NCI-H82 treated with DMSO at 0.1 percent for 48 hours (cell line): ENCODE measurements at regions not wholly inside any gene's neighbourhood (a gene's known extent, or its start where the extent isn't known, plus 50 kb on each side); places are given as distances from the start of the nearest gene placed in this dataset.

Source experiments
- DNase-seq: peaks from one replicate; lab custom pipeline; 2025; ENCODE audit not compliant: unreplicated experiment; lab: John Stamatoyannopoulos, UW

DNA sequence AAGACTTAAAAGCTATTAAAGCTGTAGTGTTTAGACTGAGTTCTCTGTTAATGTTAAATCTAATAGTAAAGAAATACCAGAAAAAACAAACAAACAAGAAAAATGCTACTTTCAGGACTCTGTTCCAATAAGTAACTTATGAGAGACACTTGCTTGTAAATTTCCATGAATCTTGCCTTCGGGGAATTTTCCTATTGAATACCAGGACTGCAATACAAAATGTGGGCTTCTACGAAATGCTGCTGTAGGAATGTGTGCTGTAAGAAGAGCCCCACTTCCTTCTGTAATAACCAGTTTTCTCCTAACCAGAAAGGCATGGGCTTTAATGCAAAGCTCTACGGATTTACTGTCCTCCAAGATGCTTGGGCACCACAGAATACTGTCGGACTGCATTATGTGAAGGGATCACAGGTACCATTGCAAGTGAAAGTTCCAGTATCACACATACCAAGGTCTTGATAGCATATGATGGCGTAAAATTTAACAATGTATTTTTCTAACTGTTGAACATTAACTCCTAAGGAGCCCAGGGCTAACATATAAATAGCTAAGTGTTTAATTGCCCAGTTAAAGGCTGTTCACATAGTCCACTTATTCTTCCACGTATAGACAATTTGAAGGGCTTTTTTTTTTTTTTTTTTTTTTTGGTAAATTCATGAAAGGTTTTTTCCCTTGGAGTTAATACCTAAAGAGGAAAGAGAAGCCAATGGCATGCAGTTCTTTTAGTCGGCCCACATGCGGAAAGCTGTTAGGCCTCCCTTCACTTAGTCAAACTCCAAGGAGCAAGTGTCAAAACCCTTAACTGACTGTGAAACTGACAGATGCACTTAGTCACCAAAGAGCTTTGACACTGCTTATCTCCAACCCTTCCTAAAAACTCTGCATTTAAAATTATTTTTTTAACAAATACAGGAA lies 564.0 kb upstream of the POU3F3 start:
- DNase-seq = no peak

DNA sequence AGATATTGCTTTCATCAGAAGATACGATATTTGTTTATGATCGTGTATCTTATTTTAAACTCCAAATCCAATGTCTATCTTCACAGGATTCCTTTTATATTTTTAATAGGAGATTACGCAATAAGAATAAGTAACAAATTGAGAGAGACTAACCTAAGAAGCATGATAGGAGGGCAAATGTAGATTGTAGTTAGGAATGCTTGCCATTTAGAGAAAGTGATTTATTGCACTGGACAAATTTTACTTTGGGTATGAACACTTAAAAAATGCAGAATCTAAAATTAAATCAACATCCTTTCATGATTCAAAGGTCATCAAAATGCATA lies 563.4 kb upstream of the POU3F3 start:
- no peak for DNase-seq

DNA sequence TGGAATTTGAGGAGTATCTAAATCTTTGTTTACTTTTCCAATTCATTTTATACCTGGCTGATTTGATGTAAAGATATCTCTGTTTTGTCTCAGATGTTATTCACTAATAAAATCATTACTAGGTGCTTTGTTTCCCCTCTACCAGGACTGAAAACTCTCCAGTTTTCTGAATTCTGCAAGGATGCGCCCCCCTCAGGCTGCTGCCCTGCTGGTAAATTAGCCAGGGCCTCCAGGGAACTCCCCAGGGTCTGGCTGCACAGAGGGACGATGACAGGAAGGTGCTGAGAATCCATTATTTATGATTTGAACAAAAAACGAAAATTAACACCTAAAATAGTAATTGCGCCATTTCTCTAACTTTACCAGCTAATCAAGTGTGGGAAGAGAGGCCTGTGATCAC lies 541.2 kb upstream of the POU3F3 start:
- DNase-seq = no peak

DNA sequence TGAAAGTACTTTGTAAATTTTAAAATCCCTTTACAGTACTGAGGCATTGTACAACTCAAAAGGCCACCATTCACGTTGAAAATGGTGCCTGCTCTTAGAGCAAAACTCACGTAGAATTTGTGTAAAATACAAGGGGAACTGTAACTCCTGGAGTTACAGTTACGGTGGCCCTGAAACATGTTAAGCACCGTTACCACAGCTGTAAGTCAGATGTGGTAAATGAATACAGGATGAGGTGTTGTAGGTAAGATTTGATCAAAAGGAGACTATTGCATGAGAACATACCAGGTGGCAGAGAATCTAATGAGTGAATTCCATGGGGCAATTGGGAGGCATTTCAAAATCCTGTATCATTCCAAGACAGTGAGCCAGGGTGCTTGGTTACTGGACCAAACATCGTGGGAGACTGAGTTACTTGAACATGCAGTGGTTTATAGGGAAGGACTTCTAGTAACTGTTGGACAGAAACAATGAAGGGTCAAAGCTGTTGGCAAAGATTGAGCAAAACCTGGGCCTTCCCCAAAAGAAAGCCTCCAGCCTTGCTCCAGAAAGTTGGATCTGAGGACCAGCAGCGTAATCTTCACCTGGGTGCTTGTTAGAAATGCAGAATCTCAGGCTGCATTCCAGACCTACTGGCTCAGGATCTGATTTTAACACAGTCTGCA lies 535.8 kb upstream of the POU3F3 start:
- DNase-seq = no peak

GRCh38 chr2:104321116-104321795 lies 532.7 kb upstream of the POU3F3 start:
- no peak for DNase-seq

DNA sequence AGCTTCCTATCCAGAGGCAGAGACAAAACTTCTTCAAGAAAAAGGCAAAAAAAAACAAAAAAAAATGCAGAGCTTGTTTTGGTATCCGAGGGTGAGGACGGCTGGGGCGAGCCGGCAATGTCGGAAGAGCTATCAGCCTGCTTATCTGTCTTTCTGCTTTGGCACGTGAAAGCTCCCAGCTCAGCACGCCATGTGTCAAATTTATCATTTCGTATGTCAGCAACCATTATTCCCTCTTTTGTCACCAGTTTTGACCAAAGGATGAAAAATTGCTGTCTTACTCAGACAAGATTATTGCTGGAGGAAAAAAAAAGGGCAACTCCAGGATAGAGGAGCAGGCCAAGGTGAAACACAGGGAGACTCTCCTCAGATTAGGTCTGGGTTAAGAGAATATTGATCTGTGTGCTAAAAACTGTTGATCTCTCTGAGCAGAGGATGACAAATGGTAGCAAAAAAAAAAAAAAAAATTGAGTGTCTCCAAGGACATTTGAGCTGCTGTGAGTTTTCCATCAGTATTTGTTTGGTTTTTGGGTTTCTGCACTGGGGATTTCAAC lies 532.0 kb upstream of the POU3F3 start:
- DNase-seq = no peak

DNA sequence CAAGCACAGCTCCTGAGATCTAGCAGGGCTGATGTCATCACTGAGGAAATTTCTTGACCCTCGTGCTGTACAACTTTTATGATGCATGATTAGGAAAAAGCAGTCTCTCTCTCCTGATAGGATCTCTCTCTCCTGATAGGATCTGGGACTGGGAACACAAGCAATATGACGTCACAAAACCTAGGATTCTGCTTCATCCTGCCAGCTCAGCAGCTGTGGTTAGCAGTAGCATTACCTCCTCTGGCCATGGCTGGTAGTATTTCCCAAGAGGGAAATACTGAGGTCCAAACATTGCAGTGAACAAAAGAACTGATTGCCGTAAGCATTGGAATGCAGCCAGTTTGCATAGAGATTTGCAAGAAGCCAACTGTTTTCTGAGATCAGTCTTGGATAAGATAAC lies 521.2 kb upstream of the POU3F3 start:
- DNase-seq = no peak

- no peak for DNase-seq
Measured at GRCh38 chr2:104337869-104338268, 516.0 kb upstream of the POU3F3 start.

DNA sequence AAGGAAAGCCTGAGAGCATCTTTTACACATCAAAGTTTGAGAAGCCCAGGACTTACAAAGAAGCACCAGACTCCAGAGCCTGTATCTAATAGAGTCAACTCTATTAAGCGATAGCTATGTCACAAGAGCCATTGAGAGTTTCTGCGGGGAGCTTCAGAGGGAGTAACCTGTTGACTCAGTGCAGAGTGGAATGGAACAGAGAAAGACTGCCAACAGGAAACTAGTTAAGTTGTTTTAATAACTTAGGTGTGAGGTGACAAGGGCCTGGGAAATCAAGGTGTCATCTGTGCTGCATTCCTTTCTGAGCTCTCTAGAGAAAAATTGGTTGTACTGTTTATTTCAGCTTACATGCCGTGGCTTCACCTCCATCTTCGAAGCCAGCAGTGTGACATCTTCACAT lies 513.8 kb upstream of the POU3F3 start:
- no peak for DNase-seq

- no peak for DNase-seq
Measured at GRCh38 chr2:104340879-104341828, 512.8 kb upstream of the POU3F3 start.

DNA sequence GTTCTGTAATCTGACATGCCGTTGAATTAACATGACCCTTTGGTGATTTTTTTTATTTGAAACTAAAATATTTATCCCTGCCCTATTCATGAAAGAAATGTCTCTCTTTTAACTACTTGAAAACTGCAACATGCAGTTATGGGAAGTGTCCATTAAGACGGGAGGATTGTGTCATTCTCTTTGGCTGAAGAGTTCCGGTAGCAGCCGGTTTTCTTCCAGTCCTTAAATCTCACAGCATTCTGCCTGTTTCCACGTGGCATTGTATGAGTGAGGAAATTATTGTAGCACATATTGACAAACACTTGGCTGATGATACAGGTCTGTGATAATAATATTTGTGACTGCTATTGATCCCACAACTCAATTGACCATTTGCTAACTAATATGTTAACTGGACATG lies 509.6 kb upstream of the POU3F3 start:
- DNase-seq = no peak

GRCh38 chr2:104344985-104345384 lies 508.9 kb upstream of the POU3F3 start:
- DNase-seq = no peak

- DNase-seq = no peak
Measured at GRCh38 chr2:104358122-104358521, 495.8 kb upstream of the POU3F3 start.

DNA sequence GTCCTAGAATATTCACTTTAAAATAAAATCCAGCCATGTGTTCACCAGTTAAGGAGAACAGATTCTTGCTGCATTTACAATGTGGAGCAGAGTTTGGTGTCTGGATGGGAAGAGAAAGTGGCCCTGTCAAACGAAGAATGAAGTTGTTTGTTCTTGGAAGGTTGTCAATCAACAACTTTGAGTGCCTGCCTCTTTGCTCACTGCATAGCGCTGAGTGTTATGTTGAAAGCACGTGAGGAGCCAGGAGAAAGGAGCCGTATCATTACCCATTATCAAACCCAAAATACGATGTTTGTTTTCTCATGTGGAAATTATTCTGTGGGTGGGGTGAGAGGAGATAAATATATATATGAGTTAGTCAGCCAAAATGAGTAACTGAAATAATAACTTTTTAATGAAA lies 492.5 kb upstream of the POU3F3 start:
- no peak for DNase-seq

DNA sequence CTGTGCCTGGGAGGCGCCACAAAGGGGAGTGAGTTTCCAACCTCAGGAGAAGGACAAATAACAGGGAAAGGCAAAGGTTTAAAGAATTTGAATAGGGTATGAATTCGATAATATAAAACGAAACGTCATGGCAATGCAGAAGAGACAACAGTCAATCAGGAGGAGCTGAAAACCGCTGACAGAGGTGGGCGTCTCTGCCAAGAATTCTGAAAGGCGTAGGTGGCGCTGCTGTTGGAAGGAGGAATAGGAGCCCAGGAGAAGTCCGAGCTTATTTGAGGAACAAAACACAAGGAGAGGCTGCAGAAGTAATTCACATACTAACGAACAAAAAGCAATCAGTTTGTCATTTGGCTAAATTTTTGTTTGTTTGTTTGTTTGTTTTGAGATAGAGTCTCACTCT lies 485.8 kb upstream of the POU3F3 start:
- DNase-seq = no peak

GRCh38 chr2:104371087-104371781 lies 482.7 kb upstream of the POU3F3 start:
- no peak for DNase-seq

- no peak for DNase-seq
Measured at GRCh38 chr2:104375206-104375605, 478.7 kb upstream of the POU3F3 start.

DNA sequence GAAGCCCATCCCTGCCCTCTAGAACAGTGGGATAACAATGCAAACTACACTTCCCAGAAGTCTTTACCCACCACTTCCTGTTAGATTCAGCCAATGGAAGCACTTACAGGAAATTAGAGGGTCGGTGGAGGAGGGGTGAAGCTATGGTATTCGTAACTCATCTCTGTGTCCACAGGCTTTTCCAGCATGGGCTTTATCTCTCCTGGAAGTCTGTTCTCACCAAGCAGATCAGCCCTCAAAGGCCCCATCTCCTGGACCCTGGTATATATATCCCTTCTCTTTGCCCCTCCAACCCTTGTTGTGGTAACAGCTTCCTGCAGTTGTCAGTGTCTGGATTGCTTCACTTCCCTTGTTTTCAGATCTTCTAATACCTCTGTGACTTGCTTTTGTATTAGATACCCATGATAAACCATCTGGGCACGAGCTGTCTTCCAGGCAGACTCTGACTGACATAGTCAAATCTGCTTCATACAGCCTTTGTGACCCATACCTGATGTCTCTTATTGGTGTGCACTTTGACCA lies 475.0 kb upstream of the POU3F3 start:
- no peak for DNase-seq

- no peak for DNase-seq
Measured at GRCh38 chr2:104384961-104385360, 469.0 kb upstream of the POU3F3 start.

- no peak for DNase-seq
Measured at GRCh38 chr2:104385743-104386142, 468.2 kb upstream of the POU3F3 start.
